Parathyroid adenoma (tissue), 2 donors: ENCODE measurements at regions not wholly inside any gene's neighbourhood (a gene's known extent, or its start where the extent isn't known, plus 50 kb on each side); places are given as distances from the start of the nearest gene placed in this dataset.

Experiments used
- H2AFZ ChIP-seq: fragments of 300-600 bp; sonication (generic); one replicate; pipeline ENCODE4 v1.7.0; 2017; ENCODE audit warnings: antibody characterized with exemption, mild to moderate bottlenecking
- H3K27ac ChIP-seq: fragments of 300-600 bp; sonication (generic); one replicate; pipeline ENCODE4 v1.7.0; 2017
- H3K27me3 ChIP-seq: fragments of 300-600 bp; sonication (generic); one replicate; pipeline ENCODE4 v1.7.0; 2017; ENCODE audit warnings: low read length; ENCODE audit not compliant: control insufficient read depth, insufficient read depth
- H3K36me3 ChIP-seq: fragments of 300-600 bp; sonication (generic); one replicate; pipeline ENCODE4 v1.7.0; 2017; ENCODE audit warnings: low read length; ENCODE audit not compliant: control insufficient read depth, insufficient read depth
- H3K4me1 ChIP-seq: fragments of 300-600 bp; sonication (generic); one replicate; pipeline ENCODE4 v1.7.0; 2017; ENCODE audit warnings: control low read depth
- H3K4me2 ChIP-seq: fragments of 300-600 bp; sonication (generic); one replicate; pipeline ENCODE4 v1.7.0; 2017; ENCODE audit warnings: low read length
- H3K4me3 ChIP-seq: fragments of 300-600 bp; sonication (generic); one replicate; pipeline ENCODE4 v1.7.0; 2017; ENCODE audit warnings: low read depth, low read length
- H3K79me2 ChIP-seq: fragments of 300-600 bp; sonication (generic); one replicate; pipeline ENCODE4 v1.7.0; 2017; ENCODE audit warnings: control low read depth
- H3K9ac ChIP-seq: fragments of 300-600 bp; sonication (generic); one replicate; pipeline ENCODE4 v1.7.0; 2017; ENCODE audit warnings: mild to moderate bottlenecking
- H3K9me3 ChIP-seq: fragments of 300-600 bp; sonication (generic); one replicate; pipeline ENCODE4 v1.7.0; 2017; ENCODE audit warnings: low read length; ENCODE audit not compliant: control insufficient read depth
- TF ChIP-seq, protein P1 (sequence below): fragments of 300-600 bp; sonication (generic); IDR thresholded peaks from one replicate; pipeline ENCODE4 v1.7.0; 2017; ENCODE audit warnings: antibody characterized with exemption, mild to moderate bottlenecking
- donor health status: primary hyperparathyroidism.

- Histone ChIP-seq H3K4me3 (no peak overlapping the region), H3K9ac (no peak overlapping the region), H3K79me2 (no peaks in the 10 kb centered on the region), H3K9me3 (no peaks in the 10 kb centered on the region), H3K27ac (no peak overlapping the region), H3K27me3 (no peaks in the 10 kb centered on the region), H3K36me3 (no peaks in the 10 kb centered on the region), H3K4me2 (no peak overlapping the region), H3K4me1 (no peaks in the 10 kb centered on the region), H2AFZ (no peak overlapping the region)
- TF ChIP-seq, protein P1, sequence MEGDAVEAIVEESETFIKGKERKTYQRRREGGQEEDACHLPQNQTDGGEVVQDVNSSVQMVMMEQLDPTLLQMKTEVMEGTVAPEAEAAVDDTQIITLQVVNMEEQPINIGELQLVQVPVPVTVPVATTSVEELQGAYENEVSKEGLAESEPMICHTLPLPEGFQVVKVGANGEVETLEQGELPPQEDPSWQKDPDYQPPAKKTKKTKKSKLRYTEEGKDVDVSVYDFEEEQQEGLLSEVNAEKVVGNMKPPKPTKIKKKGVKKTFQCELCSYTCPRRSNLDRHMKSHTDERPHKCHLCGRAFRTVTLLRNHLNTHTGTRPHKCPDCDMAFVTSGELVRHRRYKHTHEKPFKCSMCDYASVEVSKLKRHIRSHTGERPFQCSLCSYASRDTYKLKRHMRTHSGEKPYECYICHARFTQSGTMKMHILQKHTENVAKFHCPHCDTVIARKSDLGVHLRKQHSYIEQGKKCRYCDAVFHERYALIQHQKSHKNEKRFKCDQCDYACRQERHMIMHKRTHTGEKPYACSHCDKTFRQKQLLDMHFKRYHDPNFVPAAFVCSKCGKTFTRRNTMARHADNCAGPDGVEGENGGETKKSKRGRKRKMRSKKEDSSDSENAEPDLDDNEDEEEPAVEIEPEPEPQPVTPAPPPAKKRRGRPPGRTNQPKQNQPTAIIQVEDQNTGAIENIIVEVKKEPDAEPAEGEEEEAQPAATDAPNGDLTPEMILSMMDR = no peak
Measured at GRCh38 chr14:104499784-104500760, 79.5 kb upstream of the C14orf180 start.

GRCh38 chr14:104502060-104502459 is 77.5 kb upstream of the C14orf180 start:
- TF ChIP-seq, protein P1 = no peak
- no peak overlapping the region for H3K4me2 ChIP-seq
- no peaks in the 10 kb centered on the region for H3K79me2 ChIP-seq
- no peaks in the 10 kb centered on the region for H3K36me3 ChIP-seq
- H2AFZ ChIP-seq = no peak overlapping the region
- H3K9me3 ChIP-seq = no peaks in the 10 kb centered on the region
- H3K4me1 ChIP-seq = no peaks in the 10 kb centered on the region
- no peak overlapping the region for H3K27ac ChIP-seq
- H3K4me3 ChIP-seq = no peak overlapping the region
- H3K9ac ChIP-seq = no peak overlapping the region
- H3K27me3 ChIP-seq = no peaks in the 10 kb centered on the region

- TF ChIP-seq, protein P1 = no peak
- no peak overlapping the region for H3K4me2 ChIP-seq
Measured at GRCh38 chr14:104503691-104504090, 75.9 kb upstream of the C14orf180 start.

DNA sequence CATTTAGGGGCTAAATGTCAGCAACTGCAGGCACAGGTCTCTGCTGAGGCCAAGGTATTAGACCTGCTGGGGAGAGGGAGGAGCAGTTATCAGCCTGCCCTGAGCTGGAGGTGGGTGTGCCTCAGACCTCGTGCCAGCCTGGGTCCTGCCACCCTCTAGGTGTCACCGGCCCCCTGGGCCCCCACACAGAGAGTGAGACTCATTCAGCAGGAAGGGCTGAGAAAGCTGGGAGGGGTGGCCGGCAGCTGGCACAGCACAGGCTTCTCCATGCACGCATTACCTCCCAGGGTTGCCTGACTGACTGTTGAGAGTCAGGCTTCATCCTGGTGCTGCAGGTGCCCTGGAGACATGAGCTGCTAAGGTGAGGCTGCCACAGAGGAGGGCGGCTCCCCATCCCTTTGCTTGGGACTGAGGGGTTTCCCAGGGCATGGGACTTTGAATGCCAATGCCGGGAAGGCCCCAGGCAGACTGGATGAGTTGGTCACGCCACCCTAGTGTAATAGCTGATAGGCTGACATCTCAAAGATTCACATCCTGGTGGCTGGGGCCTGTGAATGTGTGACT is 75.3 kb upstream of the C14orf180 start:
- no peak overlapping the region for H3K4me3 ChIP-seq
- no peaks in the 10 kb centered on the region for H3K79me2 ChIP-seq
- TF ChIP-seq, protein P1 = no peak
- no peak overlapping the region for H3K9ac ChIP-seq
- no peak overlapping the region for H3K27ac ChIP-seq
- H2AFZ ChIP-seq = no peak overlapping the region
- H3K4me1 ChIP-seq = no peaks in the 10 kb centered on the region
- H3K9me3 ChIP-seq = no peaks in the 10 kb centered on the region
- H3K36me3 ChIP-seq = no peaks in the 10 kb centered on the region
- H3K27me3 ChIP-seq = no peaks in the 10 kb centered on the region
- H3K4me2 ChIP-seq = no peak overlapping the region

More at GRCh38 chr14:104503691-104504090, 75.9 kb upstream of the C14orf180 start:
- H3K27ac ChIP-seq = no peak overlapping the region
- H3K27me3 ChIP-seq = no peaks in the 10 kb centered on the region
- no peak overlapping the region for H2AFZ ChIP-seq
- H3K79me2 ChIP-seq = no peaks in the 10 kb centered on the region
- no peaks in the 10 kb centered on the region for H3K9me3 ChIP-seq
- H3K4me1 ChIP-seq = no peaks in the 10 kb centered on the region
- no peak overlapping the region for H3K9ac ChIP-seq
- no peak overlapping the region for H3K4me3 ChIP-seq
- no peaks in the 10 kb centered on the region for H3K36me3 ChIP-seq
